HG02870 (cell line): ENCODE measurements at regions not wholly inside any gene's neighbourhood (a gene's known extent, or its start where the extent isn't known, plus 50 kb on each side); places are given as distances from the start of the nearest gene placed in this dataset.

Experiments used
- ATAC-seq: cut with Tn5 transposase; IDR thresholded peaks from one replicate; pipeline ENCODE4 v1.9.1; 2021; ENCODE audit warnings: mild to moderate bottlenecking, moderate library complexity; ENCODE audit not compliant: unreplicated experiment

- no peak for ATAC-seq
Observed at GRCh38 chr2:2524348-2524941, 193.4 kb upstream of the MYT1L start.

GRCh38 chr2:2523461-2524347 lies 192.6 kb upstream of the MYT1L start:
- no peak for ATAC-seq

DNA sequence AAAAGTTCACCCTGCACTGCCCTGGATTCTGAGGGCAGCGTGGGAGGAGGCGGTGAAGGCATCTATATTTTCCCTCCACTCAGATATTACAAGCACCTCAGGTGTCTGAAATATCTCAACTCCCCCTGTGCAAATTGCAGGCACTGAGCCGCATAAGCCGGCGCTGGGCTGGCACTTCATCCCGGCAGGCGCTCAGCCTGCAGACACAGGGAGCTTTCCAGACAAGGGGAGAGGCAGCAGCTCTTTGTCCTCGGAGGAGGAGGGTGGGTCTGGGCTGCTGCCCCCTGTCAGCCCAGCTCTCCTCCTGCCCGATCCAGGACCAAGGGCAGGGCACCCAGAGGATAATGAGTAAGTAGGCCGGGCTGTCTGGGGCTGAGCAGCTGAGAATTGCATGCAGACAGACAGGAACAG lies 189.3 kb upstream of the MYT1L start:
- ATAC-seq, result no peak

DNA sequence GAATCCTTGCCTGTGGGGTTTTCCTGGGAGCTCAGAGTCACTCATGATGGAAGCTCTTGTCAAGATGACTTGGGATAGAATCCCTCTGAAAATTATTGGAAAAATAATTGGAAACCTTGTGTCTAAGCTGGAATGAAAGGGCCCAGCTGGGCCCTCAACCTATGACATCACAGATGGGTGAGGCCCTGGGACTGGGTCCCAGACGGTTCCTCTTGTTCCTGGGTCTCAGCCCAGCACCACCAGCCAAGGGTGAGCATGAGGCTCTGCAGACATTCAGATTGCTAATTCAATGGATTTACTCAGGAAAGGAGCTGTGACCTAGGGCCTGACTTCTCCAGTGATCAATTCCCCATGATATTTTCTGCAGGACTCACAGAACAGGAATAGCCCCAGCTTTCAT lies 188.3 kb upstream of the MYT1L start:
- ATAC-seq, result no peak

GRCh38 chr2:2517399-2517798 lies 186.3 kb upstream of the MYT1L start:
- no peak for ATAC-seq

DNA sequence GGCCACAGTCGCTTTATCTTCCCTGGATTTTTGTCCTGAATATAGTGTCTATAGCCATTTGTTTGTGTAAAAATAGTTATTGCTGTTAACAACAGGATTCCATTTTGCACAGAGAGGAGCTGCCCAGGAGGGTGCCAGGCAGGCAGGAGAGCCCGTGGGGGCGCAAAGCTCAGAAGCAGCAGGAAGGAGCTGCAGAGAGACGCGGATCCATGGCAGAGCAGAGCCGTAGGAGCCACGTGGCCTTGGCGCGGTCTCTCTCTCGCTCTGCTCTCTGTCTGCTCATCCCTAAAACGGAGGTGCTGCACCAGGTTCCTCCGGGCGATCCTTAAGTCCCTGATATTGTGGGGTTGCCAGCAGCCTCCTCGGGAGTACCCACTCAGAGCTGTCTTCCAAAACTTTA lies 185.3 kb upstream of the MYT1L start:
- no peak for ATAC-seq

DNA sequence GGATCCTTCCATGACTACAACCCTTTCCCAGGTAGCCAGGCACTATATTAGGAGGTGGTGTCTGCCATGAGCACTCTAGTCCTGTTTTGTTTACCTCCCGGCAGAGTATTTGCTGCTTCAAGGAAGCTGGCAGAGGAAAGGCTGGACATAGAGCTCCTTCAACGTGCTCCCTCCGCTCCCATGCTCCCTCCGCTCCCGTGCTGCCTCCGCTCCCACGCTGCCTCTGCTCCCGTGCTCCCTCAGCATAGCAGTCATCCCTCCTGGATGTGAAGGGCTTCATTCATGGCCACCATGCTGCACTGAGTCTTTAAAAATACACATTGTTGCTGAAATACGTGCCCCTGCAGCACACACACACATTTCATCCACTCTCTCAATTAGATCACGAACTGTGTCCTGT lies 181.9 kb upstream of the MYT1L start:
- ATAC-seq, result no peak

- ATAC-seq, result no peak
Observed at GRCh38 chr2:2507417-2507997, 176.4 kb upstream of the MYT1L start.

- ATAC-seq, result no peak
Observed at GRCh38 chr2:2506536-2506935, 175.5 kb upstream of the MYT1L start.

DNA sequence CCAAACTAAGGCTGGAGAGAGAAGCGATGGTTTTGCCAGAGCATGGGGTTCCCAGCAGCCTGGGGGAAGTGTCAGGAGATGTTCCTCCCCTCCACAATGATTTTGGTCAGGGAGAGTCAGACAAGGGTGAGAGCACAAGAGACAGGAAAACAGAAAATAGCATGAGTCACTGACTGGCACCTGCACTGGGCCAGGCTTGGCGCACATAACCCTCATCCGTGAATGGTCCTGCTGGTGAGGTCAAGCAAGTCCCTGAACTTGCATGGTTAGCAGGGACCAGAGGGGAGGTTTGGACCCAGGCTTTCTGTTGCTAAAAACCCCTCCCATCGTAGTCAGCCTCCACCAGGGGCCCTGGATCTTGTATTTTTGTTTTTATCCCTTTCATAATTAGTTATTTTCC lies 174.5 kb upstream of the MYT1L start:
- ATAC-seq, result no peak

GRCh38 chr2:2503864-2504418 lies 172.9 kb upstream of the MYT1L start:
- no peak for ATAC-seq

DNA sequence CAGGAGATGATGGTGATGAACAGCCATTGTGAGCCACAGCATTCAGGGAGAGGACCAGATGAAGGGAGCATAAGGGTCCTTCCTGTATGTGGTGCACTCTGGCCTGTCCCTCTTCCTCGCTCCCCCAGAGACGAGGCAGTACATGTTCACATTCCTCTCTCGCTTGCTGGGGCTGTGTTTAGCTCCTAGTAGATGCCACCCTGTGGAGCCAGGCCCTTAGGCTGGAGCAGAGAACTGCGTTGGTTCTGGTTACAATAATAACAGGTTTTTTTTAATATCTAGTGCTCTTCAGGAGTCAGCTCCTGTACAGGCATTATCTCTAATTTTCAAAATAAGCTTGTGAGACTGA lies 171.1 kb upstream of the MYT1L start:
- no peak for ATAC-seq

- ATAC-seq, result no peak
Observed at GRCh38 chr2:2501454-2502200, 170.6 kb upstream of the MYT1L start.

DNA sequence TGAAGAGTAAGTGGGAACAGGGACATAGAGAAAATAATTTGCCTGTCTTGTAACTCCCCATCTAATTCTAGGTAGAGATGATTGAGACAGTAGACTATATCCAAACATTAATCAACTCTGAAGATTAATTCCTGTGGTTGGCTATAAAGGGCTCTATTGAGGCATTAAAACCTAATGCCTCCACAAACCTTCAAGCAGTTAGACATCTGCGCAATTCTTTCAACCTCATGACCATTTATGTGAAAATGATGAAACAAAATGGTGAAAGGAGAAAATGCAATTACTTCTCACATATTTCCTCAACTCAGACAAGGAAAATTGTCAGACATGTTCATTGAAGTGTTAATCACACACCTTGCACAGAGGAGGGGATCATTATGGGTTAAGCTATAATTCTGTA lies 164.5 kb upstream of the MYT1L start:
- no peak for ATAC-seq

DNA sequence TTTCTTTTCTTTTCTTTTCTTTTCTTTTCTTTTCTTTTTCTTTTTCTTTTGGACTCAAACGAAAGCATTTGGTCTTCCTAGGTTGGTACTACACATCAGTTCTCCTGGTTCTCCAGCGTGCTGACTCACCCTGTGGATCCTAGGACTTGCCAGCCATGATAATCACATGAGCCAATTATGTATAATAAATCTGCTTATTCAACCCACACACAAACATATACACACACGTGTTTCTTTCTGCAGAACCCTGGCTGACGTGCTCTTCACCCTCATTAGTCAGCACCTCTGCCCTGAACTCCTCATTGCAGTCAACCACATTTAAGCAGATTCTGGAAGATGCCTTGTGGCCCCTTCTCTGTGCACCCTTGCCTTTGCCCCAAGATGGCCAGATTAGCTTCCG lies 162.4 kb upstream of the MYT1L start:
- ATAC-seq, result no peak

GRCh38 chr2:2492800-2493199 lies 161.7 kb upstream of the MYT1L start:
- ATAC-seq, result no peak

GRCh38 chr2:2491964-2492363 lies 160.9 kb upstream of the MYT1L start:
- no peak for ATAC-seq

GRCh38 chr2:2484301-2484700 lies 153.2 kb upstream of the MYT1L start:
- no peak for ATAC-seq

- no peak for ATAC-seq
Observed at GRCh38 chr2:2482851-2483250, 151.8 kb upstream of the MYT1L start.

DNA sequence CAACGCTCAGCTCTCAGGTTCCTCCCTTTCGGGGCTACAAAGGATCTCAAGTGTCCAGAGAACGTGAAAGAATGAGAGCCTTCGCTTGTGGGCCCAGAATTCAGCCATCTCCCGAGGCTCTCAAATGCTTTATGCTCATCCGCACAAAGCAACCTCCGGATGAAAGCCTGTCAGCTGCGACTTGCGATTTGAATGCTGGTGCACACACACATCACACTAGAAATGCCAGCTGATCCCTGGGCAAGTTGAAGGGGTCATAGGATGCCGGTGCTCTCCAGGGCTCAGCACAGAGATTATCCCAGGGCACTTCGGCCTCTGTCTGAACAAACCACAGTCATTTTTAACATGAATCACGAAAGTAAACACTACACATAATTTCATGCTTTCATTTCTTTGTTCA lies 141.8 kb upstream of the MYT1L start:
- ATAC-seq, result no peak

- ATAC-seq, result no peak
Observed at GRCh38 chr2:2472044-2472443, 141.0 kb upstream of the MYT1L start.
